Testis (tissue), 2 donors: ENCODE measurements at regions not wholly inside any gene's neighbourhood (a gene's known extent, or its start where the extent isn't known, plus 50 kb on each side); places are given as distances from the start of the nearest gene placed in this dataset.
"Not testable (repeated sequence)": the region's sequence is repeated elsewhere in the genome, so short reads cannot be mapped to it uniquely, and the experiment has no call there.

Experiments used
- CTCF ChIP-seq, 3 experiments: fragments of 450-650 bp in 2 of 3; fragments of 200-600 bp in 1 of 3; sonication (generic) in 1 of 3; IDR thresholded peaks; one replicate each; pipeline ENCODE4 v1.5.1; 2016 to 2019; ENCODE audit warnings: antibody characterized with exemption in 3 of 3, mild to moderate bottlenecking in 2 of 3, moderate library complexity in 1 of 3
- POLR2A ChIP-seq: fragments of 450-650 bp; IDR thresholded peaks from one replicate; pipeline ENCODE4 v1.6.1; 2017; ENCODE audit warnings: antibody characterized with exemption, mild to moderate bottlenecking, moderate library complexity

- TF ChIP-seq POLR2A; CTCF (IDR thresholded peaks at IDR 0.05): not testable (repeated sequence)
Observed at GRCh38 chr21:7787427-7788078, 2733.8 kb upstream of the TPTE start.
